Globus pallidus (tissue), 1 donor: ENCODE measurements at regions not wholly inside any gene's neighbourhood (a gene's known extent, or its start where the extent isn't known, plus 50 kb on each side); places are given as distances from the start of the nearest gene placed in this dataset.
"Not testable (repeated sequence)": the region's sequence is repeated elsewhere in the genome, so short reads cannot be mapped to it uniquely, and the experiment has no call there.

Experiments
- DNase-seq: peaks from one replicate; pipeline ENCODE4 v3.0.0-alpha.2; 2015; ENCODE audit warnings: low spot score

GRCh38 chr2:180695586-180696401 is 284.6 kb upstream of the UBE2E3 start:
- no peak for DNase-seq

GRCh38 chr2:180694445-180695421 is 285.7 kb upstream of the UBE2E3 start:
- no peak for DNase-seq

GRCh38 chr2:180692322-180692721 is 288.1 kb upstream of the UBE2E3 start:
- DNase-seq: no peak

- not testable (repeated sequence) for DNase-seq
Observed at GRCh38 chr2:180691855-180692223, 288.6 kb upstream of the UBE2E3 start.

GRCh38 chr2:180691186-180691854 is 289.1 kb upstream of the UBE2E3 start:
- DNase-seq: not testable (repeated sequence)

- DNase-seq: no peak
Observed at GRCh38 chr2:180690611-180691010, 289.8 kb upstream of the UBE2E3 start.

GRCh38 chr2:180682871-180683270 is 297.5 kb upstream of the UBE2E3 start:
- DNase-seq: no peak

- DNase-seq: no peak
Observed at GRCh38 chr2:180679693-180680092, 300.7 kb upstream of the UBE2E3 start.

- no peak for DNase-seq
Observed at GRCh38 chr2:180678625-180678972, 301.8 kb upstream of the UBE2E3 start.

GRCh38 chr2:180677930-180678624 is 302.3 kb upstream of the UBE2E3 start:
- no peak for DNase-seq

GRCh38 chr2:180677200-180677599 is 303.2 kb upstream of the UBE2E3 start:
- DNase-seq: no peak

- DNase-seq: no peak
Observed at GRCh38 chr2:180676520-180677025, 303.8 kb upstream of the UBE2E3 start.

GRCh38 chr2:180675170-180675569 is 305.2 kb upstream of the UBE2E3 start:
- no peak for DNase-seq

GRCh38 chr2:180672377-180672776 is 308.0 kb upstream of the UBE2E3 start:
- DNase-seq: no peak

GRCh38 chr2:180670302-180671003 is 310.0 kb upstream of the UBE2E3 start:
- DNase-seq: no peak

GRCh38 chr2:180669016-180669415 is 311.4 kb upstream of the UBE2E3 start:
- DNase-seq: no peak

GRCh38 chr2:180664507-180664906 is 315.9 kb upstream of the UBE2E3 start:
- no peak for DNase-seq

- DNase-seq: no peak
Observed at GRCh38 chr2:180662941-180663471, 317.4 kb upstream of the UBE2E3 start.

- DNase-seq: no peak
Observed at GRCh38 chr2:180662521-180662920, 317.9 kb upstream of the UBE2E3 start.

GRCh38 chr2:180661686-180662030 is 318.7 kb upstream of the UBE2E3 start:
- no peak for DNase-seq
